Pancreas (tissue), 10 donors: ENCODE measurements at regions not wholly inside any gene's neighbourhood (a gene's known extent, or its start where the extent isn't known, plus 50 kb on each side); places are given as distances from the start of the nearest gene placed in this dataset.
"Not testable (repeated sequence)": the region's sequence is repeated elsewhere in the genome, so short reads cannot be mapped to it uniquely, and the experiment has no call there.

ENCODE experiments used
- ATAC-seq, 4 donors: fragments of 200-7000 bp; cut with Tn5 transposase; one replicate each; pipeline versions ENCODE4 v1.8.0 to v1.9.1; 2020; ENCODE audit warnings: mild to moderate bottlenecking in 4 of 4, moderate library complexity in 4 of 4
- DNase-seq, 6 donors: peaks; one replicate each; pipeline ENCODE4 v3.0.0-alpha.2; 2020
- FAIRE-seq: peaks from 2 replicates; lab custom pipeline; 2012; peaks lifted over from hg19 to GRCh38; lab: Jason Lieb, UNC
- H3K27ac ChIP-seq, 4 donors: fragments of 200-600 bp; sonication (generic); 1 replicate in 3 of 4; 2 replicates in 1 of 4; pipeline versions ENCODE4 v1.5.0 to v1.8.0; 2020
- H3K27me3 ChIP-seq, 4 donors: fragments of 200-600 bp; one replicate each; pipeline ENCODE4 v1.8.0; 2021
- H3K36me3 ChIP-seq, 3 donors: fragments of 200-600 bp; sonication (generic) in 1 of 3; one replicate each; pipeline versions ENCODE4 v1.5.0 to v1.8.0; 2020 to 2021
- H3K4me1 ChIP-seq, 3 donors: fragments of 200-600 bp; one replicate each; pipeline ENCODE4 v1.8.0; 2021
- H3K4me3 ChIP-seq, 4 donors: fragments of 200-600 bp; sonication (generic) in 2 of 4; one replicate each; pipeline versions ENCODE4 v1.5.0 to v1.8.0; 2020 to 2021
- H3K9me3 ChIP-seq, 4 donors: fragments of 200-600 bp; one replicate each; pipeline ENCODE4 v1.8.0; 2021
- CTCF ChIP-seq, 4 donors: fragments of 200-600 bp; sonication (generic) in 3 of 4; IDR thresholded peaks; one replicate each; pipeline versions ENCODE4 v1.5.0 to v1.8.0; 2021; ENCODE audit warnings: antibody characterized with exemption in 4 of 4
- WGBS, 2 donors: extraction: QIAGEN DNeasy Blood & Tissue Kit; methylation state at CpG; one replicate each; pipeline ENCODE4 v1.1.7; 2013; 5-methylcytosine and 5-hydroxymethylcytosine counted together
- intact Hi-C, 3 donors: fragments of 100-400 bp; cut with DNase I; formaldehyde crosslinking; loops; one replicate each; pipeline versions ENCODE4 v1.11.1 to v1.14.2; 2022
- donor health status: healthy with polysubstance abuse.
- donor health status: DM: no; HTN: no; CAD: no; lungs with moderate emphysema.
- donor health status: DM: no; HTN: no; CAD: no.
- donor health status: control.
- donor health status: control.
- donor health status: Bipolar disorder and iron deficiency.
- donor health status: DM: yes; HTN: yes; CAD: no.
- donor health status: DM: no; HTN: no; CAD: no.
- donor health status: DM: no; HTN: no; CAD: no.
- donor health status: DM: yes; HTN: yes; CAD: no.

GRCh38 chr2:67156796-67157195 is 240.3 kb upstream of the ETAA1 start:
- no peak for ATAC-seq
- intact Hi-C loops: no loop called here
- no peak for TF ChIP-seq CTCF (IDR thresholded peaks at IDR 0.05)
- FAIRE-seq: no peak
- H3K4me3 ChIP-seq: no peak overlapping the region
- 90 to 91% methylated on average over 3 of the region's 3 CpGs for WGBS, 2 donors
- H3K9me3 ChIP-seq: no peaks in the 10 kb centered on the region
- H3K27me3 ChIP-seq: no peaks in the 10 kb centered on the region
- no peaks in the 10 kb centered on the region for H3K36me3 ChIP-seq
- DNase-seq: no peak
- H3K27ac ChIP-seq: no peak overlapping the region
- peaks cover 0 to 4% (median 0%) of the 10 kb centered on the region in 3 donors for H3K4me1 ChIP-seq

GRCh38 chr2:67158718-67159117 is 238.4 kb upstream of the ETAA1 start:
- DNase-seq (no peak), FAIRE-seq (no peak), ATAC-seq (no peak)
- Histone ChIP-seq H3K9me3 (no peaks in the 10 kb centered on the region), H3K27ac (peak overlapping the region in 1 of 4 donors; percentile 50), H3K36me3 (no peaks in the 10 kb centered on the region), H3K4me1 (peaks cover 0 to 8% (median 4%) of the 10 kb centered on the region in 3 donors), H3K27me3 (no peaks in the 10 kb centered on the region), H3K4me3 (no peak overlapping the region)
- no peak for TF ChIP-seq CTCF (IDR thresholded peaks at IDR 0.05)
- intact Hi-C loops: no loop called here

- peak; percentile 29 for FAIRE-seq
These were observed 237.2 kb upstream of the ETAA1 start for GRCh38 chr2:67159929-67160328.

GRCh38 chr2:67164771-67165522 is 232.2 kb upstream of the ETAA1 start:
- Histone ChIP-seq H3K27me3 (no peaks in the 10 kb centered on the region), H3K36me3 (no peaks in the 10 kb centered on the region), H3K4me3 (no peak overlapping the region), H3K4me1 (peaks cover 0 to 4% (median 4%) of the 10 kb centered on the region in 3 donors), H3K9me3 (no peaks in the 10 kb centered on the region), H3K27ac (no peak overlapping the region)
- 85 to 88% methylated on average over 4 of the region's 4 CpGs for WGBS, 2 donors
- DNase-seq (no peak), FAIRE-seq (no peak), ATAC-seq (no peak)
- TF ChIP-seq CTCF (IDR thresholded peaks at IDR 0.05): no peak
- intact Hi-C loops: no loop called here

More at GRCh38 chr2:67159929-67160328, 237.2 kb upstream of the ETAA1 start:
- intact Hi-C loops: no loop called here
- H3K27me3 ChIP-seq: no peaks in the 10 kb centered on the region
- TF ChIP-seq CTCF (IDR thresholded peaks at IDR 0.05): no peak
- no peak for DNase-seq
- H3K9me3 ChIP-seq: no peaks in the 10 kb centered on the region
- ATAC-seq: peak in 3 of 4 donors; percentile 60 to 71 (median 65)
- H3K4me3 ChIP-seq: no peak overlapping the region
- H3K4me1 ChIP-seq: peaks cover 0 to 8% (median 4%) of the 10 kb centered on the region in 3 donors
- H3K27ac ChIP-seq: peak overlapping the region in 2 of 4 donors; percentile 0 to 50
- no peaks in the 10 kb centered on the region for H3K36me3 ChIP-seq
- WGBS, 2 donors: 74 to 77% methylated on average over 4 of the region's 4 CpGs

GRCh38 chr2:67165523-67165990 is 231.6 kb upstream of the ETAA1 start:
- ATAC-seq (no peak), DNase-seq (no peak), FAIRE-seq (no peak)
- no peak for TF ChIP-seq CTCF (IDR thresholded peaks at IDR 0.05)
- Histone ChIP-seq H3K4me3 (no peak overlapping the region), H3K9me3 (no peaks in the 10 kb centered on the region), H3K27me3 (no peaks in the 10 kb centered on the region), H3K27ac (no peak overlapping the region), H3K36me3 (no peaks in the 10 kb centered on the region), H3K4me1 (peaks cover 0 to 4% (median 4%) of the 10 kb centered on the region in 3 donors)
- intact Hi-C loops: no loop called here

GRCh38 chr2:67166511-67166910 is 230.6 kb upstream of the ETAA1 start:
- H3K4me3 ChIP-seq, intact Hi-C loops, H3K36me3 ChIP-seq, H3K27me3 ChIP-seq, H3K27ac ChIP-seq, H3K4me1 ChIP-seq, H3K9me3 ChIP-seq, FAIRE-seq, ATAC-seq, DNase-seq: not testable (repeated sequence)
- WGBS, 2 donors: 94 to 96% methylated on average over 2 of the region's 2 CpGs
